ENCODE measurements at regions not wholly inside any gene's neighbourhood (a gene's known extent, or its start where the extent isn't known, plus 50 kb on each side); places are given as distances from the start of the nearest gene placed in this dataset.

- no peak for TF ChIP-seq CTCF (IDR thresholded peaks at IDR 0.05)
- Histone ChIP-seq H3K9me3 (no peaks in the 10 kb centered on the region), H3K27me3 (replicated peaks; ENCODE audit: insufficient read depth) (no peaks in the 10 kb centered on the region), H3K36me3 (no peaks in the 10 kb centered on the region), H3K4me3 (no peak overlapping the region), H3K27ac (no peak overlapping the region), H3K4me1 (ENCODE audit: control insufficient read depth in 1 of 2, low read depth in 2 of 2) (no peaks in the 10 kb centered on the region)
- DNase-seq (ENCODE audit: low spot score): no peak
- ATAC-seq (ENCODE audit: insufficient number of reproducible peaks, low FRiP score, low read depth): no peak
Observed at GRCh38 chr1:73180397-73181189, 898.3 kb upstream of the NEGR1 start.

GRCh38 chr1:73176902-73177301 is 894.6 kb upstream of the NEGR1 start:
- Histone ChIP-seq H3K4me3 (no peak overlapping the region), H3K27ac (no peak overlapping the region), H3K36me3 (no peaks in the 10 kb centered on the region), H3K4me1 (ENCODE audit: control insufficient read depth in 1 of 2, low read depth in 2 of 2) (no peaks in the 10 kb centered on the region), H3K27me3 (replicated peaks; ENCODE audit: insufficient read depth) (no peaks in the 10 kb centered on the region), H3K9me3 (no peaks in the 10 kb centered on the region)
- DNase-seq (ENCODE audit: low spot score) (no peak), ATAC-seq (ENCODE audit: insufficient number of reproducible peaks, low FRiP score, low read depth) (no peak)
- no peak for TF ChIP-seq CTCF (IDR thresholded peaks at IDR 0.05)

- no peaks in the 10 kb centered on the region for H3K27me3 ChIP-seq (replicated peaks; ENCODE audit: insufficient read depth)
- ATAC-seq (ENCODE audit: insufficient number of reproducible peaks, low FRiP score, low read depth) (no peak), DNase-seq (ENCODE audit: low spot score) (no peak)
- no peaks in the 10 kb centered on the region for H3K9me3 ChIP-seq
- H3K27ac ChIP-seq: no peak overlapping the region
- no peaks in the 10 kb centered on the region for H3K4me1 ChIP-seq (ENCODE audit: control insufficient read depth in 1 of 2, low read depth in 2 of 2)
- no peak overlapping the region for H3K4me3 ChIP-seq
- H3K36me3 ChIP-seq: no peaks in the 10 kb centered on the region
- TF ChIP-seq CTCF (IDR thresholded peaks at IDR 0.05): no peak
Observed at GRCh38 chr1:73167009-73167657, 884.8 kb upstream of the NEGR1 start.

GRCh38 chr1:73162564-73162963 is 880.2 kb upstream of the NEGR1 start:
- no peaks in the 10 kb centered on the region for H3K27me3 ChIP-seq (replicated peaks; ENCODE audit: insufficient read depth)
- no peaks in the 10 kb centered on the region for H3K9me3 ChIP-seq
- DNase-seq (ENCODE audit: low spot score) (no peak), ATAC-seq (ENCODE audit: insufficient number of reproducible peaks, low FRiP score, low read depth) (no peak)
- H3K4me1 ChIP-seq (ENCODE audit: control insufficient read depth in 1 of 2, low read depth in 2 of 2): no peaks in the 10 kb centered on the region
- TF ChIP-seq CTCF (IDR thresholded peaks at IDR 0.05): no peak
- H3K27ac ChIP-seq: no peak overlapping the region
- no peaks in the 10 kb centered on the region for H3K36me3 ChIP-seq
- no peak overlapping the region for H3K4me3 ChIP-seq

GRCh38 chr1:73161418-73161817 is 879.1 kb upstream of the NEGR1 start:
- H3K36me3 ChIP-seq: no peaks in the 10 kb centered on the region
- no peaks in the 10 kb centered on the region for H3K9me3 ChIP-seq
- no peaks in the 10 kb centered on the region for H3K4me1 ChIP-seq (ENCODE audit: control insufficient read depth in 1 of 2, low read depth in 2 of 2)
- H3K27me3 ChIP-seq (replicated peaks; ENCODE audit: insufficient read depth): no peaks in the 10 kb centered on the region
- no peak overlapping the region for H3K4me3 ChIP-seq
- TF ChIP-seq CTCF (IDR thresholded peaks at IDR 0.05): no peak
- no peak overlapping the region for H3K27ac ChIP-seq
- no peak for DNase-seq (ENCODE audit: low spot score)
- no peak for ATAC-seq (ENCODE audit: insufficient number of reproducible peaks, low FRiP score, low read depth)

Measured in thoracic aorta (tissue), 2 donors.